Fibroblast of skin of left biceps (primary cell): ENCODE measurements at regions not wholly inside any gene's neighbourhood (a gene's known extent, or its start where the extent isn't known, plus 50 kb on each side); places are given as distances from the start of the nearest gene placed in this dataset.
"Not testable (repeated sequence)": the region's sequence is repeated elsewhere in the genome, so short reads cannot be mapped to it uniquely, and the experiment has no call there.

Experiments used
- DNase-seq, 2 experiments: peaks; one replicate each; pipeline ENCODE4 v3.0.0-alpha.2; 2013; ENCODE audit warnings: low read depth in 2 of 2

DNA sequence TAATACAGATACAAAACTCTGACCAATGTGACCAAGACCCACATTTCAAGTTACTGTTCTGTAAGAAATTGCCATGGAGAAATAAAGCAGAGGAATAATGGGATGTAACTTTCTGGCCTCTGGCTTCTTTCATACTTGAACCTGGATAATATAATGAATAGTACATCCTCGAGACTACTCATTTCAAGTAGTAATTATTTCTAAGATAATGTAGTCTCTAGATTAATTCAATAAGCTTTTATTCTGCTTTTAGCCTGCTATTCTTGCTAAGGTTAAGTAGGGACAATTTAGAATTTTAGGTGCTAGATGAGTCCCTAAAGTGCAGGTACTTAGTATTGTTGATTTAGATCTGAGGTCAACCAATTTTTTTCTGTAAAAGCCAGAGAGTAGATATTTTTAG is 178.7 kb upstream of the IL15 start:
- no peak for DNase-seq

DNA sequence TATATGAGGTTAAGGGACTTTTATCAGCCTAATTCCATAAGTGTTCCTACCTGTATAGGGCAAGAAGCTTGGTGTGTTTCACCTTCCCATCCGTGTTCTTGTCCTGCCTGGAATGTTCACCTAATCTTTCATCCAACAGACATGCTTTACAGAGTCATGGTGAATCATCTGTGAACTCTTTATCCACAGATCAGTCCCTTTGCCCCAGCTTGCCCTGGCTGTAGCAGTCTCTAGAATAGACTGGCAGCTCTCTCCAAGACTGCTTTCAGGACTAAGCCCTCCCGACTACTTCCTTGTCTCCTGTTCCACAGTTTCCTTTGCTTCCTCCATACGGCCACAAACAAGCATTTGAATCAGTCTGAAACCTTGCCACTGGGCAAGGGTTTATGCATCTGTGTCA is 177.9 kb upstream of the IL15 start:
- DNase-seq = no peak

- DNase-seq = no peak
Measured at GRCh38 chr4:141459020-141459419, 177.4 kb upstream of the IL15 start.

GRCh38 chr4:141462361-141462760 is 174.0 kb upstream of the IL15 start:
- DNase-seq = no peak

DNA sequence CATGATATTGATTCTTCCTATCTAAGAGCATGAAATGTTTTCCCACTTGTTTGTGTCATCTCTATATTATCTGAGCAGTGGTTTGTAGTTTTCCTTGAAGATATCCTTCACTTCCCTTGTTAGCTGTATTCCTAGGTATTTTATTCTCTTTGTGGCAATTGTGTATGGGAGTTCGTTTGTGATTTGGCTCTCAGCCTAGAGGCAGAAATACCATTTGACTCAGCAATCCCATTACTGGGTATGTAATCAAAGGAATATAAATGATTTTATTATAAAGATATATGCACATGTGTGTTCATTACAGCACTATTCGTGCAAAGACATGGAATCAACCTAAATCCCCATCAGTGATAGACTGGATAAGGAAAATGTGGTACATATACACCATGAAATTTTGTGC is 172.7 kb upstream of the IL15 start:
- DNase-seq = no peak

DNA sequence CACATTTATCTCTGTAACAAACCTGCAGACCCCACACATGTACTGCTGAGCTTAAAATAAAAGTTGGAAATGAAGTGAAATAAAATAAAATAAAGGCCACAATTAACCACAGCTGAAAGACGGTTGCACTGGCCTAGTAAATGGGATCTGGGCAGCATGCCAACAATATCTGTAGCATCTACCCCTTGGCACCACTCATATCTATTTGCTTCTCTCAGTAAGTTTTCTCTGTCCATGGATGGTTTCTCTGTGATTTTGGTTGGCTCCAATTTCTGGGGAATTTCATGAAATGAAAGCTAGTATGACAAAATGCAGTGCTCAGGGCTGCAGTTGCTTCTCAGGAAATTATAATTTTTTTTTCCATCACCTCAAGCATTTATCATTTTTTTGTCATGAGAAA is 172.0 kb upstream of the IL15 start:
- no peak for DNase-seq

- no peak for DNase-seq
Measured at GRCh38 chr4:141465171-141465570, 171.2 kb upstream of the IL15 start.

- no peak for DNase-seq
Measured at GRCh38 chr4:141467225-141467624, 169.2 kb upstream of the IL15 start.

GRCh38 chr4:141469392-141469791 is 167.0 kb upstream of the IL15 start:
- DNase-seq = no peak

- no peak for DNase-seq
Measured at GRCh38 chr4:141473026-141473540, 163.3 kb upstream of the IL15 start.

DNA sequence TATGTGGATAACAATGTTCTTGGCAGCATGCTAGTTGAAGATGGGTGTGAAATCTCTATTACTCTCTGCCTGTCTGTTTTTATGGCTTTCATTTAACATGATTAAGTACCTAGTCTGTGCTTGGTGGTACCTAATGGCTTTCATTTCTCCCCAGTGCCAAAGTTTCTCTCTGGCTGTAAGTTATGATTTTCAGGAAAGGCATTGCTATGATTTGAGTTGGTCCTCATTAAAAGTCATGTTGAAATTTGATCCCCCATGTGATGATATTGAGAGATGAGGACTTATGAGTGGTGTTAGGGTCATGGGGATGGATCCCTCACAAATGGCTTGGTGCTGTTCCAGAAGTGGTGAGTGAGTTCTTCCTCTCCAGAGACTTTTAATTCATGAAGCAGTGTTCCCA is 162.4 kb upstream of the IL15 start:
- DNase-seq = peak; percentile 73 to 80

GRCh38 chr4:141480950-141481349 is 155.4 kb upstream of the IL15 start:
- no peak for DNase-seq

DNA sequence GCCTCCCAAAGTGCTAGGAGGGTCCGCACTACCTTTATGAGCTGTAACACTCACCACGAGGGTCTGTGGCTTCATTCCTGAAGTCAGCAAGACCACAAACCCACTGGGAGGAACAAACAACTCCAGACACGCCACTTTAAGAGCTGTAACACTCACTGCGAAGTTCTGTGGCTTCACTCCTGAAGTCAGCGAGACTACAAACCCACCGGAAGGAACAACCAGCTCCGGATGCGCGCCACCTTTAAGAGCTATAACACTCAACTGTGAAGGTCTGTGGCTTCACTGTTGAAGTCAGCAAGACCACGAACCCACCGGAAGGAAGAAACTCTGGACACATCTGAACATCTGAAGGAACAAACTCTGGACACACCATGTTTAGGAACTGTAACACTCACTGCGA is 152.1 kb upstream of the IL15 start:
- not testable (repeated sequence) for DNase-seq

- peak in 1 of 2 experiments; percentile 63 for DNase-seq
Measured at GRCh38 chr4:141486375-141486997, 149.9 kb upstream of the IL15 start.

DNA sequence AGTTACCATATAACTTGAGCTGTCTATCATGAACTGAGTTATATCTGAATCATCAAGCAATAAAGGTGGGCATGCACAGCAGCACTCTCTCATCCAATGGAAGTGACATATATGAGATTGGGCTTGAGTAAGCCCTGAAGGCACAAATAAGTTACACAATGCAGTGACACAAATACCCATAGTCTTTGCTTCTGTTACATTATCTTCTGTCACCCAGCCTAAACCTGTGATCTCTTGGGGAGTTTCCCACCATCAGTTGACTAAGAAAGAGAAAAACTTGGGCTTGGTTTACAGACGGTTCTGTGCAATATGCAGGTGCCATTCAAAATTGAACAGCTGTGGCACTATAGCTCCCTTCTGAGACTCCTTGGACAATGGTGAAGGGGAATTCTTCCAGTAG is 138.8 kb upstream of the IL15 start:
- DNase-seq = no peak

- DNase-seq = no peak
Measured at GRCh38 chr4:141499261-141499853, 137.0 kb upstream of the IL15 start.

GRCh38 chr4:141501395-141501794 is 135.0 kb upstream of the IL15 start:
- DNase-seq = no peak

DNA sequence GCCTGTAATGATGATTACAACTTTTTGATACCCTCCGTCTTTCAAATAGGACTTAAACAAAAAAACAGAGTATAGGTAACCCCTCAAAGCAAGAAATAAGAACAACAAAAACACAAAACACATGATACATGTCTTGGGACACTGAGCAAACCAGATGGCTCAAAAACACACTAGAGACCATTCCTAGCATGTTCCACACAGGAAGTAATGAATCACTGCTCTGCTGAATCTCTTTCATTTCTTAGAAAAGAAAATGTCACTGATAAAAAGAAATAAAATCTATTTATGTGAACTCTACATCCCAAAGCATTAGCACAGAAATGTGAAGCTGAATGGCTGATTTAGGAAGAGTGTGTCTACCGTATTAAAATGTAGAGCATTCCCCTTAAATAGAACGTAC is 134.5 kb upstream of the IL15 start:
- DNase-seq = no peak

DNA sequence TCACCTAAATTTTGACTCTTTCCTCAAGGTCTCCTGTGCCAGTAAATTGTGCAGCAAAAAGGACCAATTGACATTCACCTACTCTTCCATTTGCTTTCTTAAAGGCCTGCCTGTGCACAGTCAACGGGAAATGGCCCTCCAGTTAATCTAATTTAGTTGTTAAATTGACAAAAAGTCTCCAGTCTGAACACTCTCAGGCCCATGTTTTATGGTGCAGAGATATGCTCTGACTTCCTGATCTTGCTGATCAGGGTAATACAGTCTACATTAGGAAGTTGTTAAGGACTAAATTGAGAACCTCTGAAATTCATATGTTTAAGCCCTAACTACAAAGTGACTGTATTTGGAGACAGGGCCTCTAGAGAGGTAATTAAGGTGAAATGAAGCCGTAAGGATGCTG is 133.6 kb upstream of the IL15 start:
- no peak for DNase-seq

DNA sequence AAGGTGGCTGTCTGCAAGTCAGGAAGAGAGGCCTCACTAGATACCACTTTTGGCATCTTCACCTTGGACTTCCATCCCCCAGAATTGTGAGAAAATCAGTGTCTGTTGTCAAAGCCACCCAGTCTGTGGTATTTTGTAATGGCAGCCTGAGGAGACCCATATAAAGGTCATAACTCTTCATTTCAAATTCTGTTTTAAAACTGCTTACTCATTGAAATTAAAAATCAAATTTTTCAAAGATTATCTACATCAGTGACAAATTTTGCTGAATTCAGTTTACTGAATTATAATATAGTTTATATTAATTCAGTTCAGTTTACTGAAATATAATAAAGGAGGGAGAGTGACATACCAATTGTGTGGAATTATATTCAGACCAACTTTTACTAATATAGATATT is 133.1 kb upstream of the IL15 start:
- no peak for DNase-seq

- DNase-seq = peak; percentile 24 to 40
Measured at GRCh38 chr4:141511055-141511454, 125.3 kb upstream of the IL15 start.

- DNase-seq = no peak
Measured at GRCh38 chr4:141513866-141514265, 122.5 kb upstream of the IL15 start.

- no peak for DNase-seq
Measured at GRCh38 chr4:141518222-141518621, 118.2 kb upstream of the IL15 start.

DNA sequence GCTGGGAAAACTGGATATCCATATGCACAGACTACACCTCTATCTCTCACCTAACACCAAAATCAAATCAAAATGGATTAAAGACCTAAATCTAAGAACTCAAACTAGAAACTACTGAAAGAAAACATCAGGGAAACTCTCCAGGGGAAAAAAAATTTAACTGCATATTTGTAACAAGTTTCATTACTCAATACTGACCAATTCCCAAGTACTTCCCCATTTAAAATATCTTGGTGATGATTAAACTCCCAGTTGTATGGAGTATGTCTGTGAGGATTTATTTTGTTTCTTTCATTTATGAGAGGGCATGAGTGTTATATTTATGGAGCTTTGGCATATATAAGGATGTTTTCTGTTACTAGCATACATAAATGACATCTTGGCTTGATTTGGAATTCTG is 112.3 kb upstream of the IL15 start:
- DNase-seq = peak in 1 of 2 experiments; percentile 28
